HG02981 (cell line): ENCODE measurements at regions not wholly inside any gene's neighbourhood (a gene's known extent, or its start where the extent isn't known, plus 50 kb on each side); places are given as distances from the start of the nearest gene placed in this dataset.

Experiments used
- ATAC-seq: cut with Tn5 transposase; IDR thresholded peaks from one replicate; pipeline ENCODE4 v1.9.1; 2021; ENCODE audit warnings: mild to moderate bottlenecking, moderate library complexity; ENCODE audit not compliant: unreplicated experiment

- ATAC-seq: peak; percentile 65
Measured at GRCh38 chr18:76686737-76687231, 135.6 kb upstream of the ZNF236 start.

GRCh38 chr18:76685860-76686259 is 136.5 kb upstream of the ZNF236 start:
- no peak for ATAC-seq

GRCh38 chr18:76685402-76685801 is 137.0 kb upstream of the ZNF236 start:
- no peak for ATAC-seq

GRCh38 chr18:76684265-76684664 is 138.1 kb upstream of the ZNF236 start:
- no peak for ATAC-seq

- no peak for ATAC-seq
Measured at GRCh38 chr18:76679945-76680344, 142.4 kb upstream of the ZNF236 start.

- ATAC-seq: no peak
Measured at GRCh38 chr18:76679259-76679658, 143.1 kb upstream of the ZNF236 start.

GRCh38 chr18:76678248-76678647 is 144.1 kb upstream of the ZNF236 start:
- no peak for ATAC-seq

- no peak for ATAC-seq
Measured at GRCh38 chr18:76674596-76674995, 147.8 kb upstream of the ZNF236 start.

GRCh38 chr18:76673281-76674185 is 148.8 kb upstream of the ZNF236 start:
- no peak for ATAC-seq

GRCh38 chr18:76672627-76673026 is 149.7 kb upstream of the ZNF236 start:
- no peak for ATAC-seq

GRCh38 chr18:76670564-76671288 is 151.6 kb upstream of the ZNF236 start:
- no peak for ATAC-seq

- no peak for ATAC-seq
Measured at GRCh38 chr18:76668546-76668945, 153.8 kb upstream of the ZNF236 start.

GRCh38 chr18:76668119-76668518 is 154.2 kb upstream of the ZNF236 start:
- ATAC-seq: no peak

- no peak for ATAC-seq
Measured at GRCh38 chr18:76667603-76668002, 154.8 kb upstream of the ZNF236 start.

GRCh38 chr18:76662626-76663025 is 159.7 kb upstream of the ZNF236 start:
- ATAC-seq: no peak

- no peak for ATAC-seq
Measured at GRCh38 chr18:76660571-76661192, 161.7 kb upstream of the ZNF236 start.

- ATAC-seq: peak; percentile 72
Measured at GRCh38 chr18:76658627-76659026, 163.6 kb upstream of the ZNF516 start.

GRCh38 chr18:76657911-76658470 is 162.9 kb upstream of the ZNF516 start:
- no peak for ATAC-seq

GRCh38 chr18:76656925-76657827 is 162.1 kb upstream of the ZNF516 start:
- ATAC-seq: no peak

GRCh38 chr18:76654577-76654976 is 159.5 kb upstream of the ZNF516 start:
- no peak for ATAC-seq
